Caki2 (cell line): ENCODE measurements at regions not wholly inside any gene's neighbourhood (a gene's known extent, or its start where the extent isn't known, plus 50 kb on each side); places are given as distances from the start of the nearest gene placed in this dataset.

Experiments used
- DNase-seq: peaks from one replicate; pipeline ENCODE4 v3.0.0-alpha.2; 2015; ENCODE audit warnings: low read depth
- in situ Hi-C: cut with HindIII; loops from 2 replicates; pipeline ENCODE4 v1.10.0; 2016; ENCODE audit warnings: low sequenced_read_pairs, low pct_unique_long_range_greater_than_20kb, mixed read lengths

DNA sequence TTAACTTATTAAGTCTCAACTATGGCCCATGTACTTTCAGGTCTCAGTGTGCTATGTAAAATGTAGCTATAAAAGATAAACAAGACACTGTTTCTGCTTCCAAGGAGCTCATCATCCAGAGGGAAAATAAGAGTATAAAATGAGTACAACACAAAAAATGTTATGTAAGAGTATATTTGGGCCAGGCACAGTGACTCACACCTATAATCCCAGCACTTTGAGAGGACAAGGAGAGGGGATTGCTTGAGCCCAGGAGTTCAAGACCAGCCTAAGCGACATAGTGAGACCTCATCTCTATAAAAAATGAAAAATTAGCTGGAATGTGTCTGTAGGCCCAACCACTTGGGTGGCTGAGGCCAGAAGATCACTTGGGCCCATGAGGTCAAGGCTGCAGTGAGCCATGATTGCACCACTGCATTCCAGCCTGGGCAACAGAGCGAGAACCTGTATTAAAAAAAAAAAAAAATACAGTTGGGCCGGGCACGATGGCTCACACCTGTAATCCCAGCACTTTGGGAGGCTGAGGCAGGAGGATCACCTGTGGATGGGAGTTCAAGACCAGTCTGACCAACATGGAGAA, 124.0 kb downstream of the EDN1 start:
- in situ Hi-C loops = no loop called here
- no peak for DNase-seq

- no peak for DNase-seq
- in situ Hi-C loops = no loop called here
Observed at GRCh38 chr6:12415980-12416598, 125.9 kb downstream of the EDN1 start.

DNA sequence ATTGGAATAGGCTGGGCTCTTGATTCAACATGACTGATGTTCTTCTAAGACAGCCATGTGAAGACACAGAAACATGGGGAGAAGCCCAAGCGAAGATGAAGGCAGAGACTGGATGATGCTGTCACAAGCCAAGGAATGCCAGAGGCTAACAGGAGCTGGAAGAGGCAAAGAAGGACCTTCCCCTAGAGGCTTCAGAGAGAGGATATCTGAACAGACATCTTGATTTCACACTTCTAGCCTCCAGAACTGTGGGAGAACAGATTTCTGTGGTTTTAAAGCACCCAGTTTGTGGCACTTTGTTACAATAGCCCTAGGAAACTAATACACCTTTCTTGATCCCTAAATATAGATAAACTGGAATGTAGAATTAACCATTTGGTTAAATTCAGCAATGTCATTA, 127.0 kb downstream of the EDN1 start:
- in situ Hi-C loops = no loop called here

GRCh38 chr6:12418946-12419345, 128.8 kb downstream of the EDN1 start:
- in situ Hi-C loops = no loop called here
- no peak for DNase-seq

More for the DNA sequence above, 127.0 kb downstream of the EDN1 start:
- no peak for DNase-seq

DNA sequence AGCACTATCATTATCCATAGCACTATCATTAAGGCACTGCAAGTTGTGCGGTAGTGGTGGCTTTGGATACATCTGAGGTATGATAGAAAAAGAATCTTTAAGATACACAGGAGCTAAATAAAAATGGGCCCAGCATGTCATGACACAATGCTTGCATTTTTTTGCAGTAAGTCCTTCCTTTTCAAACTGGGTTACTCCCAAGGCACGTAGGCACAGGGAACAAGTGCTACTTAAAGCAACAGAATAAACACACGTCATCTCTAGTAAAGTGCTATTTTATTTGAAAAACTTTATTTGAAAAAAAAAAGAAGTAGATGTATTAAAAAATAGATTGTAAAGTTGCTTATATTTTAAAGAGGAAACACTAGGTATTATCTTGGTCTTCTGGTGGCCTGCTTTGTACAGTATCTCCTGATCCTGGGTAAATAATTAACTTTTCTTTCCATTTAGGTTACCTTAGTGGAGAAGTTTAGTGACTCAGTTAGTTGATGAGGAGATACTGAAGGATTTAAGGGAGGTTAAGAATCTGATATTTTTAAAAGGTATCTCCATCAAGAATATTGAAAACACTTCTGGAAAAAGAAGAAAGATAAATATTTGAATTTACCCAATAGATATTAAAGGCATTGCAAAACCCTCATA, 129.6 kb downstream of the EDN1 start:
- peak; percentile 43 for DNase-seq
- in situ Hi-C loops = no loop called here

DNA sequence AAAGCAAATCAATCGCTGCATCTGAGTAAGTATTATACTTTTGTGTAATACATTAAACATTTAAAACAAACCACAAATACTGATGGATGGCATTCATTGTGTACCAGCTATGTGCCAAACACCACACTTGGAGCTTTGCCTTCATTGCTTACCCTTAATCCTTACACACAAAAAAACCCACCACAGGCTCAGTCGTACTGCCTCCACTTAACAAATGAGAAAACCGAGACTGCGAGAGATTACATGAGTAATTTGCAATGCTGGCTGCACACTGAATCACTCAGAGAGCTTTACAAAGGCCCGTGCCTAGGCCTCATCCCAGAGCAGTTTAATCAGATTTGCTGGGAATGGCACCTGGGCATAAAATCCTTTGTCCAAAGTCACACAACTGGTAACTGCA, 130.5 kb downstream of the EDN1 start:
- DNase-seq = peak; percentile 12
- in situ Hi-C loops = no loop called here

- DNase-seq = no peak
- in situ Hi-C loops = no loop called here
Observed at GRCh38 chr6:12421596-12421995, 131.4 kb downstream of the EDN1 start.

- in situ Hi-C loops = no loop called here
Observed at GRCh38 chr6:12422848-12423247, 132.7 kb downstream of the EDN1 start.

DNA sequence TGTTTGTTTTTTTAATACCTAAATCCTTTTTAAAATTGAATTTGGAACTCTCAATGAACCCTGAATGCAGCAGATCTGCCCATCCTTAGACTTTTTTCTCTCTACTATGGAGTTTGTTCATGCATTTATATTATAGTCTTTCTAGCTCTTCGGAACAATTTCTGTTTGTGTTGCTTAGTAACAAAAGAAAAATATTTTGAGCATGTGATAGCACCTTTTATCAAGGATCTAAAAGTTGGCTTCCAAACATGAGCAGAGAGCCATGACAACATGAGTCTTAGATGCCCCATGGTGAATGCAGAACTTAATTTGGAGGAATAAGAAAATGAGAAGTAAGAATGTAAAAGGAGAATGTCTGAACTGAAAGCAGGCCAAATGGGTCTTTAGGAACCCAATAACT, 133.7 kb downstream of the EDN1 start:
- in situ Hi-C loops = no loop called here
- peak; percentile 5 for DNase-seq

More at GRCh38 chr6:12422848-12423247, 132.7 kb downstream of the EDN1 start:
- no peak for DNase-seq

- in situ Hi-C loops = no loop called here
- no peak for DNase-seq
Observed at GRCh38 chr6:12426121-12426520, 136.0 kb downstream of the EDN1 start.

DNA sequence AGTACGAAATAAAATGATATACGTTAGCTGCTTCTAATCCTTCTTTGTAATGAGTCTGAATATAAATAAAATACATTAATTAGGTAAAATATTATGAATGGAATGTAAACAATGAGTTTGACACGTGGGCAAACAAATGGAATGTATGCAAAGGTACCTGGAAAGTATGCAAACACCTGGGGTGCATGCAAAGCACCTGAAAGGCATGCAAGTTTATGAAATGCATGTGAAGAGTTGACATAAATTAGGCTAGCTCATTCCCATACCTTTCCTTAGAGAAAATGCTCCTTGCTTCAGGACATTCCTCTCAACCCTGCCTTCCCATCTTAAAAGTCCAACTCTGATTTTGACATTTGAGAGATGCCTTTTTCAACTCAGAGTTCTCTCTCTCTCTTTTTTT, 140.9 kb downstream of the EDN1 start:
- no peak for DNase-seq
- in situ Hi-C loops = no loop called here

GRCh38 chr6:12436224-12436623, 146.1 kb downstream of the EDN1 start:
- no peak for DNase-seq
- in situ Hi-C loops = no loop called here

GRCh38 chr6:12436683-12437082, 146.5 kb downstream of the EDN1 start:
- in situ Hi-C loops = no loop called here

GRCh38 chr6:12439296-12439695, 149.1 kb downstream of the EDN1 start:
- in situ Hi-C loops = no loop called here
- no peak for DNase-seq

More at GRCh38 chr6:12436683-12437082, 146.5 kb downstream of the EDN1 start:
- DNase-seq = no peak

DNA sequence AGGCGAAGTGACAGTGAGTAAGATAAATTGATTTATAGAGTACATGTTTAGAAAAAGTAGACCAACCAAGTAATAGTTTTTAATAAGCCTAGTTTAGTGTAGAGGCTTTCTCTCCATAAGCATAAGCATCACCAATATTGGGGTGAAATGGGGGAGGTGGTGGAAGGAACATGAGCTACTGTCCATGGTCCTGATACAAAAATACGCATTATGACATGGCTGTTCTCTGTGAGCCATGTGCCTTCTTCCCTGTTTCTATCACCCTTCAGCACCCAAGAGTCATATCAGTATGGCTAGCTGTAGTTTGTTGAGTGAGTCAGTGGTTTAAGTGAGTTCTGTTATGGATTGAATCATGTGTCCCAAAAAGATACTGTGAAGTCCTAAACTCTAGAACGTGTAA, 150.8 kb downstream of the EDN1 start:
- DNase-seq = peak; percentile 52
- in situ Hi-C loops = no loop called here

DNA sequence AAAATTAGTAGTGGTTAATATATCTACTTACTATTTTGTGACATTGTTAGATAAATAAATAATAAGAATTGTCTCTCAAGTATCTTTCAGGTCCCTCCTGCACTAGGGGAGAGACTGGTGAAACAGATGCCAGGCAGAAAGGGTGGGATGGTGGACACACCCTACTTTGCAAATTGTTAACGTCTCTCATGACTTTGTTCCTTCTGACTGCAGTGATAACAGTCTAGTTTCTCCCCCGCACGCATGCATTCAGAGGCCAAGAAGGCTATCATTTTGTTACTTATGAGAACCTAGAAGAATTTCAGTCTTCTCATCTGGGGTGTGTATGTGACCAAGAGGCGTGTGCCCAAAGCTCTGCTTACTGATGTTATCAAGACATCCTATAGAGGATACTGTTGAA, 152.3 kb downstream of the EDN1 start:
- in situ Hi-C loops = no loop called here
- DNase-seq = no peak

- no peak for DNase-seq
- in situ Hi-C loops = no loop called here
Observed at GRCh38 chr6:12446394-12446793, 156.2 kb downstream of the EDN1 start.

DNA sequence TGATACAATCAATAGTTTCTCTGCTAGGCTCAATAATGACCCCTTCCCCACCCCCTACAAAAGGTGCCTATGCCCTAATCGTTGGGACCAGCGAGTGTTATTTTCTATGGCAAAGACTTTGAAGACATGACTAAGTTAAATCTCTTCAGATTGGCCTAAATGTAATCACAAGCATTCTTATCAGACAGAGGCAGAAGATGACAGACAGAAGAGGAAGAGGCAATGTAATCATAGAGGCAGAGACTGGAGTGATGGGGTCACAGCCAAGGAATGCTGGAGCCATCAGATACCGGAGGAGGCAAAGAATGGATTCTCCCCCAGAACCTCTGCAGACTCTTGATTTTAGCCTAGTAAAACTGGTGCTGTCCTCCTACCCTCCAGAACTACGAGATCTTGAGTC, 159.3 kb downstream of the EDN1 start:
- in situ Hi-C loops = no loop called here

GRCh38 chr6:12450467-12450866, 160.3 kb downstream of the EDN1 start:
- DNase-seq = no peak
- in situ Hi-C loops = no loop called here

More for the DNA sequence above, 159.3 kb downstream of the EDN1 start:
- DNase-seq = no peak

DNA sequence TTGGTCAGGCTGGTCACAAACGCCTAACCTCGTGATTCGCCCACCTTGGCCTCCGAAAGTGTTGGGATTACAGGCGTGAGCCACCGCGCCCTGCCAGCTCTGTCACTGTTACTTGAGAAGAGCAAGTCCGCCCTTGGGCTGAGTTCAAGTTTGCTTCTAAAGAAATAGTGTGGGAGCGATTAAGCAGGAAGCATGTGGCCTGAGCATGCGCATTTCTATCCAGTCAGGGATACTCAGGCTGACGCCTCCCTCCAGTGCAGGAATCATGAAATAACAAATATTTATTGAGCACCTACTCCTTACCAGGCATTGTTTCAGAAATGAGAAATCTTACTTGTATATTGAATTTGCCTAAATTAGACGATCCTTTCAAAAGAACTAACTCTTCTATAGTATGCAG, 166.2 kb downstream of the EDN1 start:
- in situ Hi-C loops = no loop called here
- DNase-seq = no peak
